HG03460 (cell line): ENCODE measurements at regions not wholly inside any gene's neighbourhood (a gene's known extent, or its start where the extent isn't known, plus 50 kb on each side); places are given as distances from the start of the nearest gene placed in this dataset.

Experiments
- ATAC-seq: cut with Tn5 transposase; IDR thresholded peaks from one replicate; pipeline ENCODE4 v1.9.1; 2021; ENCODE audit not compliant: unreplicated experiment

DNA sequence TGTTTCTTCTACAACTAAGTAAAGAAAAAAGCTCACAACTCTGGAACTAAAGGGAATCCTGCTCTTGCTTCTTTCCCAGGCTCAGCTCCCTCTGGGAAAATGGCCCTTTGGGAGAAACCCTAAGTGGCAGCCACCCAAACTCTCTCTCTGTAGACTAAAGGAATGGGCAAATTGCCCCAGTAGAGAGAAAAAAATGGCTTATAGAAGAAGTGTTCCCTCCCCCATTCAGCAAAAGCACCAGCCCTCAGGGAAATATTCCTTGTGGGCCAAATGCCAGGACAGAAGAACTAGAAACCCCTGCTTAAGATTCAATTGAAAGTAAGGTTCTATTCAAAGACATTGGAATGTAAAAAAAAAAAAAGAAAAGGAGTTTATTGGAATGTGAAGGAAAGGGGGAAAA lies 603.7 kb upstream of the ALCAM start:
- no peak for ATAC-seq

DNA sequence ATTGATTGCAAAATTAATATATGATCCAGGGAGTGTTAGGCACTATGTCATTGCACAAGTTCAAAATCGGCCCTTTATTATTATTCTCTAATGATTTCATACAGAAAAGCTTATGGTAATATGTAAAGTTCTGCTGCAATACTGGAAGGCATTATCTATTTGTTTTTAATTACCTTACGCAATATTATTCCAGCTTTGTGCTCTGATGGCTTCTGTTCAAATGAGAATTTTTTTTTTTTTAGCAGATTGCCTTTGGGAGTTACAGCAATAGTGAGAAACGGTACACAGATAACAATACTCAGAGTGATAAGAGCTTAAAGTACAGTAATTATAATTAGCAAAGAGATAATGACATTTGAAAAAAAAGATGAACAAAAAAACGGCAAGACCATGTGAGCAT lies 602.2 kb upstream of the ALCAM start:
- ATAC-seq, result no peak

DNA sequence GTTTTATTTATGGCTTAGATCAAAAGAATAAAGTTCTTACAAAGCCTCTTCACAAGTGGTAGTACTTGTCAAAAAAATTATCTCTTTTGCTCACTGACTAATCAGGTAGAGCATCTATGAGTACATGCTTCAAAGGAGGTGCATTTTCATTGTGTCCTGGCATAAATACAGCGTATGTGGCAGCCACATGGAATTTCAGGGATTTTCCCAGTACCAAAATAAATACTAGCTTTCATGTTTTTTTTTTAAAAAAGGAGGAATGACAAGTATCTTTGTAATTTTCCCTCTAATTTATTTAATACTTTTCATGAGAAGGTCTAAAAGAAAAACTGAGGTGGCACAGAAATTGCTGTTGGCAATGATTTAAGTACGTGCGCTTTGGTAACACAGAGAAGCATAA lies 597.8 kb upstream of the ALCAM start:
- ATAC-seq, result no peak

DNA sequence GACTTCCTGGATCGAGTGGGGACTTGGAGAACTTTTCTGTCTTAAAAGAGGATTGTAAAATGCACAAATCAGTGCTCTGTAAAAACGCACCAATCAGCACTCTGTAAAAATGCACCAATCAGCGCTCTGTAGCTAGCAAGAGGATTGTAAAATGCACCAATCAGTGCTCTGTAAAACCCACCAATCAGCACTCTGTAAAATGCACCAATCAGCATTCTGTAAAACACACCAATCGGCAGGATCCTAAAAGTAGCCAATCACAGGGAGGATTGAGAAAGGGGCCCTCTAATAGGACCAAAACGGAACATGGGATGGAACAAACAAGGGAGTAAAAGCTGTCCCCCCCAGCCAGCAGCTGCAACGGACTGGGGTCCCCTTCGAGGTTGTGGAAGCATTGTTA lies 587.4 kb upstream of the ALCAM start:
- no peak for ATAC-seq

DNA sequence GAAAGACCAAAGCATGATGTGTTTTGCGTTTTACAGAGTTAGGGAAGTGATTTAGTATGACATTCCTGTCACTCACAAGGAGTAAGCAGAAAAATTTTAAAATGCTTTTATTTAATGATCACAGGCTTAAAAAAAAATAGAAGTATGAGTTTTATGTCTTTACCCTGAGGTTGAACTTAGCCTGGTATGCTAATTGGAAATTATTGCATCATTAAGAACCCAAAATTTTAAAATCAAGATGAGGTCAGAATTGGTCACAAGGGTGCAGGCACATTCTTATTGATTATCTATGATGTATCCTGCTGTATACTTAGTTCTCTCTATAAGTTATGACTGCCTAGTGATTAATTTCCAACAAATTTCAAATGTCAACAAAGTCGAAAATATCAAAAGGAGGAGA lies 585.6 kb upstream of the ALCAM start:
- ATAC-seq, result no peak

DNA sequence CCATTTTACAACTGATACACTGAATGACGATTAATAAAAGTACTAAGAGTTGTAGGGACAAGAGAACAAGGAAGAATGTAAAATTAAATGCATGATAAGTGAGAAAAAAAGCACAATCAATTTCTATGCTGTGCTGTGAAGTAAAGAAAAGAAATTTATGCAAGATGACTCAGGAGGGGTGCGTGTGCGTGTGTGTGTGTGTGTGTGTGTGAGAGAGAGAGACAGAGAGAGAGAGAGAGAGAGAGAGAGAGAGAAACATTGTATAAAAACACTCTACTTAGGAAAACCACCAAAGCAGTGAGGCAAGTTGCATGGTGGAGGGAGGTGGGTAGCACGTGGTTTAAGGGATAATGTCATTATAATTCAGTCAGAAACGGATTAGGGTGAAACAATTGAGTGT lies 580.8 kb upstream of the ALCAM start:
- no peak for ATAC-seq

DNA sequence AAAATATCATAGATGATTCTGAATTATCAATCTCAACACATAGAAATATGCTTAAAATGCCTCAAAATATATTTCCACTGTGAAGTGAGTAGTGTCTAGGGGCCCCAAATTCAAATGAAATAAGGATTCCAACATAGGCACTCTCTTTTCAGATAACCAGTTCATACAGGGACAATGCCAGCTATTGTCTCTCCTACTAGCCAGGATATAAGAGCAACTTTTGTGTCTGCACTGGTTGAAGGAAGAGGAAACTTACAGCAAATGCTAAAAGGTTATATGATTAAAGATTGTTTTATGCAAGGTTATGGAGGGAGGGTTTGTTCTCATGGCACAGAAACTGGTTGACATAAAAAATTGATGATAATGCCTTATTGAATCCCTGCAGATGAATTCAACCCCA lies 579.4 kb upstream of the ALCAM start:
- no peak for ATAC-seq

DNA sequence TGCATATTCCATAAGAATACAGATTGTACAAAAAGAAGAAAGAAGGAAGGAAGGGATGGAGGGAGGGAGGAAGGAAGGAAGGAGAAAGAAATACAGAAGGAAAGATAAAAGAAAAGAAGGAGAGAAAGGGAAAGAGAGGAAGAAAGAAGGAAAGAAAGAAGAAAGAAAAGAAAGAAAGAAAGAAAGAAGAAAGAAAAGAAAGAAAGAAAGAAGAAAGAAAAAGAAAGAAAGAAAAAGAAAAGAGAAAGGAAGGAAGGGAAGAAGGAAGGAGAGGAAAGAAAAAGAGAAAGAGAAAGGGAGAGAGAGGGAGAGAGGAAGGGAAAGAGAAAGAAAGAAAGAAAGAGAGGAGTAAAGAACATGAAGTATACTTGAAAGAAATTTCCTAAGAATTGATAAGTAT lies 577.9 kb upstream of the ALCAM start:
- ATAC-seq, result no peak

DNA sequence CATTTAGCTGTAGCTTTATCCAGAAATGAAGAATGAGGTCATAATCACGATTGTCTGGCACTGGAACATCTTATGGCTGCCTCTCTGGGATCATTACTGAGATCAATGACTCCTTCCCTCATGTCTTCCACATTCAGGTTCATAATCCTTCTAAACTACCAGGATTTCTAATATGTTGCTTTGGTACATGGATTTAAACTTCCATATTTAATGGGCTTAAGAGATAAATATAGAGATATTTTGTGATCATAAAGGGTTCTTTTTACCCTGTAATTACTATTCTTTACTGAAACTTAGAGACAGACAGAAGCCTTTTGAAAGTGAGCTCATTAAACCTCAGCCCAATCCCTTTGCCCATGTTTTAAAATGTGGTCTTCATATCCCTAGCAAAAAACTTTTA lies 575.4 kb upstream of the ALCAM start:
- no peak for ATAC-seq

DNA sequence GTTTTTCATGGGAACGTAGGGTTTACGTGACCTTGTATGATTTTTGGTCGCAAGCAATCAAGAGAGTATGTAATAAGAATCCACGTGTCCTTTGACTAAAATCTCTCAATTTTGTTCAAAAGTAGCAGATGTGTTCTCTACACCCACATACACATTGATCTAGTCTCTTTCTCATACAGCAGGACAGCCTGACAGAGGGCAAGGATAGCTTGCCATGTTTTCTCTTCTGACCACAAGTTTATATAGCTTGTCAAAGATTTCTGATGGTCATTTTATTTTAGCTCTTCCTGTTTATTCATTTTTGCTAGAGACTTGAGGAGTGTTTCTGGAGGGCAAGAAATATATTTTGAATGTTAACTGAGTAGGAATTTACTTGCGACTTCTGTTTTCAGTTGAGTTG lies 570.2 kb upstream of the ALCAM start:
- no peak for ATAC-seq

DNA sequence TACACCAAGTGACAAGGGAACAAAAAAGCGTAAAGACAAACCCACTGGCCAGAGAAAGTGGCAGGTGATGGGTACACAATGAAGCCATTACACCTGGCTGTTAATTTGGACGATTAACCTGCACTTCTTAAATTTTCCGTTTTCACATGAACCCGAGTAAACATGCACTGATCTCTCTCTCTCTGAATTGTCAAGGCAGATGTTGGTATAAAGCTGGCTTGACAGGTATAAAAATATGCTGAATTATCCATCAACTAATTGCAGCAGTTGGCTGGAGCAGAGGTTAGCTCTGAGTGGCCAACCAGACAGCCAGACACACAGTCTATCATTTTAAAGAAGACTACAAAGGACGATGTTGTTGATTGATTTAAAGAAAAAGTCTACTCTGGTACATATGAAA lies 561.7 kb upstream of the ALCAM start:
- ATAC-seq, result no peak

DNA sequence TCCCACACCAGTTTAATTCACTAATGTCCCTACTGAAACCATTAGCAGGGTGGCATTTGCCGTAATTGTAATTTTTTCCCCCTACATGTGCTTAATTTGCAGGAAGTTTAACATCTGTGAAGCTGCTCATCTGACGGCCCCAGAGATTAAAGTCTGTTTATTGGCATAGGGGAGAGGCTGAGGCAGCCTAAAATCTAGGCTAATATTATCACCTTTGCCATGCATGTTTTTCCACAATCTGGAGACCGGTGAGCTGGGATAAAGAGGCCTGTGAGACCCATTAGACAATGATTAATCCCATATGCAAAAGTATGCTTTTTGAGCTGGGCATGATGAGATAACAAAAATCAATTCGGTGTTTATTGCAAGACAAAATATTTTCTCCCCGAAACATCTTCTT lies 561.2 kb upstream of the ALCAM start:
- no peak for ATAC-seq

DNA sequence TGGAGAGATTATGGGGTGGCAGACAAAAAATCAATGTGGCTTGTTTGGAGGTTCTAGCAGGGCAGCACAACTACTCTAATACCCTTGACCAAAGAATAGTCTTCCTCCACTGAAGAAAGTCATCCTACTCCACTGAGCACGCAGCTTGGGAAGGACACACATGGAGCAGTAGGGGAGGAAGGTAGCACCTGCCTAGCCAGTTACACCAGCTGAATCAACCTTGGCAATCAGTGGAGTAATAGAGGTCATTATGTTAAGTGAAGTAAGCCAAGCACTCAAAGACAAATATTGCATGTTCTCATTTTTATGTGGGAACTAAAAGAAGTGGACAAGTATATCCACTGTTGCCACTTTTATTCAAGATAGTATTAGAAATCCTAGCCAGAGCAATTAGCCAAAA lies 555.8 kb upstream of the ALCAM start:
- ATAC-seq, result no peak

DNA sequence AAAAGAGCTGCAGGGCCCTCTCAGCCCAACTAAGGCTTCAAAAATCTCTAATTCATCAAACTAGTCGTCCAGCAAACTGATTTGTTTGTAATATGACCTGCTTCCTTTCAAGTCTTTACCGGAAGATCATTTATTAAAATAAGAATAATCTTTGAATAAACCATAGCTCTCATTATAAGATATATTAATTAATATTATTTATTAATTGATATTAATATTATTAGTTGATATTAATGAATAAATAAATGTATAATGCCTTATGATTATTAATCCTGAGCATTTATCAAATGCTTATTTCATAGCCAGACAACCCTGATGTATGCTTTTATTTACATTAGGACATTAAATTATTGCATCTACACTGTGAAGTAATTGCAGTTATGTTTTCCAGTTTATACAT lies 550.7 kb upstream of the ALCAM start:
- no peak for ATAC-seq

DNA sequence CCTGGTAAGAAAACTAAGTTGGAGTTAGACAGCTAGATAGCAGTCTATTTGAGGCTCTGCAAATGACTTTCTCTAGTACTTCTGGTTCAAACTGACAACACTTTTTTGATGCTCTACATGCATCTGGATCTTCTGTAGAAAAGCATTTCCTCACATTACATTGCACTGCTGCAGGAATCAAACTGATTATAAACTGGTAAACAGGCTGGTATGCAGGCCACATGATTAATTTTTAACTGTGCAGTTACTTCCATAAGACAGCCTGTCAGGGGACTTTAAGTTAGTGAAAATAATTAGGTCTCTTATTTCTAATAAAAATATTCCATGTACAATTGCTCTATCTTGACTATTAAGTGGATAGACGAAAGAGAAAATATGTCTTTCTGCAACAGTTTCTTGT lies 550.0 kb upstream of the ALCAM start:
- ATAC-seq, result no peak

DNA sequence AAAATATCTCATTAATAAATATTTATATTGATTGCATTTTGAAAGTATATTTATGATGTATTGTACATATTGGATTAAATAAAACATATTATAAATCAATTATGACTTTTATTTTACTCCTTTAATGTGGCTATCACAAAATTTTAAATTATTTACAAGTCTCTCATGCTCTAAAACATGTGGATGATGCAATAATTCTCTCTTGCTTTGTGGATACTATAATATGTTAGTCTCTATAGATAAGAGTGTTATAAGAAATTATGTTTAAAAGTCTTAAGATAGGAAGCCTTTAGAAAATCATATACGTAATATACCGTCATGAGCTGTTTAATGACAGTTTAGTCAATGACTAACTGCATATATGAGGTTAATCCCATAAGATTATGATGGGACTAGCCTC lies 547.4 kb upstream of the ALCAM start:
- ATAC-seq, result no peak

DNA sequence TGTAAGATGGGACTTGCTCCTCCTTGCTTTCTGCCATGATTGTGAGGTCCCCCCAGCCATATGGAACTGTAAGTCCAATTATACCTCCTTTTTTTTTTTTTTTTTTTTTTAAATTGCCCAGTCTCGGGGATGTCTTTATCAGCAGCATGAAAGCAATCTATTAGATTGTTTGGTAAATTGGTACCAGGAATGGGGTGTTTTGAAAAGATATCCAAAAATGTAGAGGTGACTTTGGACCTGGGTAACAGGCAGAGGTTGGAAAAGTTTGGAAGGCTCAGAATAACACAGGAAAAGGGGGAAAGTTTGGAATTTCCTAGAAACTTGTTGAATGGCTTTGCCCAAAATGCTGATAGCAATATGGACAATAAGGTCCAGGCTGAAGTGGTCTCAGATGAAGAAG lies 545.8 kb upstream of the ALCAM start:
- no peak for ATAC-seq

DNA sequence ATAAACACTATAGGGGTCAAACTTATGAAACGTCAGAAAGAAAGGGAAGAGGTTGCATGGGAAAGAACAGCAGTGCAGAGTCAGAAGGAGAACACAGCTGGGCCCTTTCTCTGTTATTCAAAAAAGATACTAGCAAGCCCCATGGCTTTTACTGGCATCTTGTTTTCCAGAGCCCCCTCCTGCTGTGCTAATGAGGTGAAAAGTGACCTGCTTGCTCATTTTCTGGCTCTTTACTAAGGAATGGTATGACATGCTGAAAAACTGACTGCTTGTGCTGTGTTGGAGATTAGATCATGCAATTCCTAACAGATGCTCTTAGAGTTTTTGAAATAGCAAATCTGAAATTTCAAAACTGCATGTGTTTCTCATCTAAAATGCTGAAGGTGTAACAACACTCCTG lies 541.6 kb upstream of the ALCAM start:
- ATAC-seq, result no peak

DNA sequence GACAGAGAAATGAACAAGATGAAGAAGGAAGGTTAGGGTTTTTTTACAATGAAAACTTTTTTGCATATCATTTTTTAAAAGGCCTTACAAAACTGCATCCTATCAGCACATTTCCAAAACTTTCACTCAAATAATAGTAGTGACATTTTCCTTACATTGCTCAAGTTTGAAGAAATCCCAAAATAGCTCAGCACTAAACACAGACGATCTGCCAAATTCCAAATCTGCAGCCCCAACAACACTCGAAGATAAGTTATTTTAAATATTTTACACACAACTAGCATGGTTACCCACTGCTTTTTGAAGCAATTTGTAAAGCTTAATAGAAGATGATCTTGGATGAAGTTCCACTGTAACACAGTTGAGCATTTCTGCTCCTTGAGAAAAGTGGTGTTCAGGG lies 535.6 kb upstream of the ALCAM start:
- no peak for ATAC-seq

DNA sequence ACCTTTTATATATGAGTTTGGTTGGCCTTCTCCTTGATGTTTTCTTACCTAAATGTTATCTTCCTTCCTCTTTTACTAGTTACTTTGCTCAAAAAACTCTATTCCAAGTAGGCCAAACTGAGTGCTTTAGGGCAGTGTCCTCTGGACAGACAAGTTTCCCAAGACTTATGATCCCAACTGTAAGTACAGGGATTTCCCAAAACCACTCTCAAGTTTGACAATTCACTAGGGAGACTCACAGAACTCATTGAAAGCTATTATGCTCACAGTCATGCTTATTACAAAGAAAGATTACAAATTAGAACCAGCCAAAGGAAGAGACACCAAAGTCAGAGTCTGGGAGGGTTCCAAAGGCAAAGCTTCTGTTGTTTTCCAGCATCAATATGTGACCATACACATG lies 534.2 kb upstream of the ALCAM start:
- ATAC-seq, result no peak

DNA sequence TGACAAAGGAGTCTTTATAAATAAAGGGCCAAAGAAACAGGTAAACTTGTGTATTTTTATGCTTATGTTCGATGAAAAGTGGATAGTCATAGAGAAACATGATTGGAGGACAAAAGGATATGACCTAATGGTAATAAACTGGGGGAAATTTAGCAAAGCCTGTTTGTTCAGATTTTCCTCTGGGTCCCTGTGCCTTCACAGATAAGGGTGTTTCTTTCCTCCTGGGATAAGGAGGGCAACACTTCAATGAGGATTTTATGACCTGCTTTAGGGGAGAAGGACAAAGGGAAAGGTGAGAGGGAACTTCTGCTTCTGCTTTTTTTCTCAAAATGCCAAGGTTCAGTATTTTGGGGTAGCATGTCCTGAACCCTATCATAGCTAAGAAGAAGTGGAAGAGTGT lies 531.3 kb upstream of the ALCAM start:
- ATAC-seq, result no peak

DNA sequence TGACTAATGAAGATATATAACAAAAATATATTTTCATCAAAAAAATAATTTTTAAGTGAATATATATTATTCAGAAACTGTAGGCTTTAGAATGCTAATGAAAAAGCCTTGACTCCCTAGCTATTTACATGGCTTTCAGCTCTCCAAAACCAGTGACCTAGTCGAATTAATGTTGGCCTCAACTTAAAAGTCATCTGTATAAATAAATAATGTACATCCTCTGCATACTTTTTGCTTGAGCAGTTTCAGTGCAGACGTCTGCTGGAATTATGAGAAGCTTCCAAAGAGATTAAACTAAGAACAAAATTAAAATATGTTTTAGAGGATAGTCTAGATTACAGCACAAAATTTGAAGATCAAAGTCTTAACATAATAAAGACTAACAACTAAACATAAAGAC lies 520.4 kb upstream of the ALCAM start:
- ATAC-seq, result no peak

DNA sequence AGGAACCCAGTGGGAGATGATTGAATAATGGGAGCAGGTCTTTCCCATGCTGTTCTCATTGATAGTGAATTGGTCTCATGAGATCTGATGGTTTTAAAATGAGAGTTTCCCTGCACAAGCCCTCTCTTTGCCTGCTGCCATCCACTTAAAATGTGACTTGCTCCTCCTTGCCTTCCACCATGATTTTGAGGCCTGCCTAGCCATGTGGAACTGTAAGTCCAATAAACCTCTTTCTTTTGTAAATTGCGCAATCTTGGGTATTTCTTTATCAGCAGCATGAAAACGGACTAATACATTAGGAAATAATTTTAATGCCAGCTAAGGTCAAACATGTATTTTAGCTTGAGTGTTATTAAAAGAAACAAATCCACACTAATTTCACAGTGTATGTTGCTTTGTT lies 517.6 kb upstream of the ALCAM start:
- no peak for ATAC-seq

DNA sequence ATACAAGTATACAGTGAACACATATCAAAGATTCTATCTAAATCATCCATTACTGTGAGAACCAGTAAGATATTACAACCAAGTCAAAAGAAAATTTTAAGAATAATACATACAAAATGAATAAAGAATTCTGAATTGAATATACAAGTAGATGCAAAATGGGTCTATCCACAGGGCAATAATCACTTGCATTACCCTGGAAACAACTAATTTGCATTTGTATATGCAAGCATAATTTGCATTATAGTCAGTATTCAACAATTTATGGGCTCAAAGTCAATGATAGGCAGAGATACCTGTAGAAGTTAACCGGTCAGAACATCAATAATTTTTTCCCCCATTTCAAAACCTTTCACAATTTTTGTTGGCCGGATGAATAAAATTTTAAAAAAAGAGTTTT lies 512.2 kb upstream of the ALCAM start:
- ATAC-seq, result no peak
